ENCODE measurements at regions not wholly inside any gene's neighbourhood (a gene's known extent, or its start where the extent isn't known, plus 50 kb on each side); places are given as distances from the start of the nearest gene placed in this dataset.

GRCh38 chr3:14594234-14594633, 54.1 kb upstream of the GRIP2 start:
- H3K79me2 ChIP-seq (ENCODE audit: low read length), result no peaks in the 10 kb centered on the region
- no peak overlapping the region for H3K4me2 ChIP-seq (ENCODE audit: low read length)
- no peak overlapping the region for H3K9ac ChIP-seq (ENCODE audit: low read length)
- H3K27ac ChIP-seq (ENCODE audit: low read length), result no peak overlapping the region
- ChIA-PET POLR2A (ENCODE audit: unreplicated experiment) (no interaction called here), CTCF (no interaction called here)
- TF ChIP-seq EZH2phosphoT487 (IDR thresholded peaks at IDR 0.05; ENCODE audit: borderline replicate concordance, low read length), result no peak
- TF ChIP-seq CTCF (conservative IDR thresholded peaks at IDR 0.05; ENCODE audit: low read depth, low read length), result no peak
- no peak for TF ChIP-seq EZH2 (IDR thresholded peaks at IDR 0.05; ENCODE audit: low read length, unreplicated experiment)
- no peak for DNase-seq
- H3K9me3 ChIP-seq (ENCODE audit: low read length), result no peaks in the 10 kb centered on the region
- no peak overlapping the region for H2AFZ ChIP-seq (ENCODE audit: low read length)
- intact Hi-C loops (cut with micrococcal nuclease), result no loop called here
- BruUV-seq (replicated peaks), result no TSS peak
- no peaks in the 10 kb centered on the region for H4K20me1 ChIP-seq (ENCODE audit: low read length)
- H3F3A ChIP-seq (ENCODE audit: low read length, unreplicated experiment), result no peaks in the 10 kb centered on the region
- no peaks in the 10 kb centered on the region for H3K4me1 ChIP-seq (ENCODE audit: insufficient read depth, low read length)
- H3K4me3 ChIP-seq (ENCODE audit: low read length), result no peak overlapping the region
- no peaks in the 10 kb centered on the region; the same call in 1 of the 2 replicates for H3K9me2 ChIP-seq (replicated peaks; ENCODE audit: low read length)
- no peaks in the 10 kb centered on the region; the same call in 1 of the 2 replicates for H3K27me3 ChIP-seq (ENCODE audit: low read length)
- no peak for ATAC-seq
- no peaks in the 10 kb centered on the region for H3K36me3 ChIP-seq (ENCODE audit: low read depth, low read length)

- CTCF ChIA-PET, result no interaction called here
- Histone ChIP-seq H4K20me1 (ENCODE audit: low read length) (no peaks in the 10 kb centered on the region), H3K79me2 (ENCODE audit: low read length) (no peaks in the 10 kb centered on the region), H3K4me2 (ENCODE audit: low read length) (no peak overlapping the region), H3K9me3 (ENCODE audit: low read length) (no peaks in the 10 kb centered on the region), H3K27ac (ENCODE audit: low read length) (no peak overlapping the region), H3K36me3 (ENCODE audit: low read depth, low read length) (no peaks in the 10 kb centered on the region), H3K27me3 (ENCODE audit: low read length) (no peaks in the 10 kb centered on the region; the same call in 1 of the 2 replicates), H3K4me3 (ENCODE audit: low read length) (no peak overlapping the region), H3K9ac (ENCODE audit: low read length) (no peak overlapping the region), H3K4me1 (ENCODE audit: insufficient read depth, low read length) (no peaks in the 10 kb centered on the region), H2AFZ (ENCODE audit: low read length) (no peak overlapping the region), H3K9me2 (replicated peaks; ENCODE audit: low read length) (no peaks in the 10 kb centered on the region; the same call in 1 of the 2 replicates), H3F3A (ENCODE audit: low read length, unreplicated experiment) (no peaks in the 10 kb centered on the region)
- no peak for TF ChIP-seq EZH2 (IDR thresholded peaks at IDR 0.05; ENCODE audit: low read length, unreplicated experiment)
- TF ChIP-seq CTCF (conservative IDR thresholded peaks at IDR 0.05; ENCODE audit: low read depth, low read length), result no peak
- no peak for TF ChIP-seq EZH2phosphoT487 (IDR thresholded peaks at IDR 0.05; ENCODE audit: borderline replicate concordance, low read length)
- intact Hi-C loops (cut with micrococcal nuclease), result no loop called here
- DNase-seq, result no peak
- POLR2A ChIA-PET (ENCODE audit: unreplicated experiment), result no interaction called here
- ATAC-seq, result no peak
- no TSS peak for BruUV-seq (replicated peaks)
Measured at GRCh38 chr3:14595561-14595960, 55.4 kb upstream of the GRIP2 start.

- H3F3A ChIP-seq (ENCODE audit: low read length, unreplicated experiment), result no peaks in the 10 kb centered on the region
- no peak overlapping the region for H3K4me2 ChIP-seq (ENCODE audit: low read length)
- no peaks in the 10 kb centered on the region for H3K9me3 ChIP-seq (ENCODE audit: low read length)
- no peak overlapping the region for H3K27ac ChIP-seq (ENCODE audit: low read length)
- no peaks in the 10 kb centered on the region for H3K4me1 ChIP-seq (ENCODE audit: insufficient read depth, low read length)
- TF ChIP-seq EZH2phosphoT487 (IDR thresholded peaks at IDR 0.05; ENCODE audit: borderline replicate concordance, low read length), result no peak
- TF ChIP-seq EZH2 (IDR thresholded peaks at IDR 0.05; ENCODE audit: low read length, unreplicated experiment), result no peak
- no peak for TF ChIP-seq CTCF (conservative IDR thresholded peaks at IDR 0.05; ENCODE audit: low read depth, low read length)
- H3K4me3 ChIP-seq (ENCODE audit: low read length), result no peak overlapping the region
- no peak for DNase-seq
- H4K20me1 ChIP-seq (ENCODE audit: low read length), result no peaks in the 10 kb centered on the region
- no peaks in the 10 kb centered on the region for H3K36me3 ChIP-seq (ENCODE audit: low read depth, low read length)
- CTCF ChIA-PET, result no interaction called here
- POLR2A ChIA-PET (ENCODE audit: unreplicated experiment), result no interaction called here
- peaks cover 15% of the 10 kb centered on the region for H3K27me3 ChIP-seq (ENCODE audit: low read length)
- no peak overlapping the region for H3K9ac ChIP-seq (ENCODE audit: low read length)
- no peak for ATAC-seq
- no peaks in the 10 kb centered on the region for H3K79me2 ChIP-seq (ENCODE audit: low read length)
- intact Hi-C loops (cut with micrococcal nuclease), result no loop called here
- no TSS peak for BruUV-seq (replicated peaks)
- H2AFZ ChIP-seq (ENCODE audit: low read length), result no peak overlapping the region
- no peaks in the 10 kb centered on the region; the same call in 1 of the 2 replicates for H3K9me2 ChIP-seq (replicated peaks; ENCODE audit: low read length)
Measured at GRCh38 chr3:14597266-14597665, 54.3 kb upstream of the CCDC174 start.
